Lung (tissue), 11 donors: ENCODE measurements at regions not wholly inside any gene's neighbourhood (a gene's known extent, or its start where the extent isn't known, plus 50 kb on each side); places are given as distances from the start of the nearest gene placed in this dataset.

Source experiments
- ATAC-seq: fragments of 200-7000 bp; cut with Tn5 transposase; one replicate; pipeline ENCODE4 v1.9.1; 2020; ENCODE audit warnings: moderate number of reproducible peaks; ENCODE audit not compliant: insufficient read depth, low FRiP score
- DNase-seq, 3 donors: peaks; one replicate each; pipeline ENCODE4 v3.0.0-alpha.2; 2013 to 2017
- H3K27ac ChIP-seq, 2 donors: one replicate each; pipeline ENCODE4 v1.5.1; 2013; ENCODE audit warnings: mild to moderate bottlenecking in 2 of 2, moderate library complexity in 2 of 2, control low read depth in 1 of 2, inconsistent platforms in 1 of 2, low read depth in 1 of 2, low read length in 1 of 2
- H3K27me3 ChIP-seq, 3 donors: one replicate each; pipeline ENCODE4 v1.5.1; 2013; ENCODE audit warnings: low read length in 2 of 3; ENCODE audit not compliant: control insufficient read depth in 3 of 3, insufficient read depth in 3 of 3
- H3K36me3 ChIP-seq, 4 donors: one replicate each; pipeline ENCODE4 v1.5.1; 2013; ENCODE audit warnings: low read length in 4 of 4, mild to moderate bottlenecking in 1 of 4, moderate library complexity in 1 of 4; ENCODE audit not compliant: control insufficient read depth in 4 of 4, insufficient read depth in 4 of 4
- H3K4me1 ChIP-seq, 5 donors: one replicate each; pipeline ENCODE4 v1.5.1; 2013; ENCODE audit warnings: low read length in 5 of 5, mild to moderate bottlenecking in 2 of 5, moderate library complexity in 1 of 5; ENCODE audit not compliant: control insufficient read depth in 5 of 5, insufficient read depth in 5 of 5
- H3K4me3 ChIP-seq: one replicate; pipeline ENCODE4 v1.5.1; 2013; ENCODE audit warnings: mild to moderate bottlenecking, control low read depth, moderate library complexity
- H3K9ac ChIP-seq, 2 donors: one replicate each; pipeline ENCODE4 v1.5.1; 2013; ENCODE audit warnings: low read length in 2 of 2, control low read depth in 1 of 2; ENCODE audit not compliant: insufficient read depth in 1 of 2
- H3K9me3 ChIP-seq, 4 donors: one replicate each; pipeline ENCODE4 v1.5.1; 2013; ENCODE audit warnings: low read length in 3 of 4, mild to moderate bottlenecking in 1 of 4, moderate library complexity in 1 of 4; ENCODE audit not compliant: control insufficient read depth in 4 of 4, insufficient read depth in 3 of 4
- CTCF ChIP-seq: IDR thresholded peaks from 2 replicates; pipeline ENCODE4 v1.5.1; 2012; ENCODE audit warnings: mild to moderate bottlenecking; ENCODE audit errors: control extremely low read depth, extremely low read depth
- WGBS, 2 donors: extraction: QIAGEN DNeasy Blood & Tissue Kit; methylation state at CpG; one replicate each; pipeline ENCODE4 v1.1.7; 2013; 5-methylcytosine and 5-hydroxymethylcytosine counted together
- donor health status: control.
- donor health status: control.
- donor health status: Bipolar disorder and iron deficiency.
- donor health status: healthy.
- donor health status: DM: yes; HTN: yes; CAD: no.

- Histone ChIP-seq H3K9me3 (no peaks in the 10 kb centered on the region), H3K4me1 (no peaks in the 10 kb centered on the region), H3K27me3 (no peaks in the 10 kb centered on the region), H3K4me3 (no peak overlapping the region), H3K9ac (no peak overlapping the region), H3K27ac (no peak overlapping the region), H3K36me3 (no peaks in the 10 kb centered on the region)
- 71 to 85% methylated on average over 8 of the region's 8 CpGs for WGBS, 2 donors
- no peak for ATAC-seq
- TF ChIP-seq CTCF = no peak
- no peak for DNase-seq
Measured at GRCh38 chr16:9034056-9034455, 57.4 kb upstream of the HAPSTR1 start.

GRCh38 chr16:9035996-9036395 lies 55.4 kb upstream of the HAPSTR1 start:
- no peak for ATAC-seq
- TF ChIP-seq CTCF = no peak

GRCh38 chr16:9039210-9039609 lies 52.2 kb upstream of the HAPSTR1 start:
- no peaks in the 10 kb centered on the region for H3K36me3 ChIP-seq

More at GRCh38 chr16:9035996-9036395, 55.4 kb upstream of the HAPSTR1 start:
- no peaks in the 10 kb centered on the region for H3K27me3 ChIP-seq
- no peak for DNase-seq
- H3K9me3 ChIP-seq = no peaks in the 10 kb centered on the region
- no peak overlapping the region for H3K4me3 ChIP-seq
- no peaks in the 10 kb centered on the region for H3K4me1 ChIP-seq
- H3K27ac ChIP-seq = no peak overlapping the region
- H3K36me3 ChIP-seq = no peaks in the 10 kb centered on the region
- WGBS, 2 donors = 67 to 86% methylated on average over 5 of the region's 5 CpGs
- no peak overlapping the region for H3K9ac ChIP-seq

More at GRCh38 chr16:9039210-9039609, 52.2 kb upstream of the HAPSTR1 start:
- Histone ChIP-seq H3K9me3 (peaks cover 0 to 3% (median 0%) of the 10 kb centered on the region in 4 donors), H3K9ac (no peak overlapping the region), H3K4me1 (no peaks in the 10 kb centered on the region), H3K27ac (no peak overlapping the region), H3K27me3 (no peaks in the 10 kb centered on the region), H3K4me3 (no peak overlapping the region)
- ATAC-seq (no peak), DNase-seq (peak in 2 of 3 donors; percentile 4 to 27)
- WGBS, 2 donors = 33 to 49% methylated on average over 4 of the region's 4 CpGs
- TF ChIP-seq CTCF = no peak
